ENCODE measurements at regions not wholly inside any gene's neighbourhood (a gene's known extent, or its start where the extent isn't known, plus 50 kb on each side); places are given as distances from the start of the nearest gene placed in this dataset.

- ChIA-PET CTCF (no interaction called here), POLR2A (no interaction called here)
- H3K4me3 Mint-ChIP-seq: no peak overlapping the region
- peaks cover 24% of the 10 kb centered on the region for H3K27me3 Mint-ChIP-seq
- no peak overlapping the region for H3K4me3 ChIP-seq (ENCODE audit: control extremely low read depth in 1 of 5, extremely low read depth in 1 of 5, insufficient read depth in 1 of 5, low read depth in 2 of 5, low read length in 4 of 5)
- no peak overlapping the region for H3K4me2 ChIP-seq (replicated peaks; ENCODE audit: low read depth, low read length, poor library complexity, severe bottlenecking)
- H3K9me3 ChIP-seq (ENCODE audit: control extremely low read depth in 1 of 3, control insufficient read depth in 2 of 3, insufficient read depth in 1 of 3, low read length in 2 of 3): peaks cover 0 to 24% (median 0%) of the 10 kb centered on the region in 3 donors
- TF ChIP-seq CTCF (IDR thresholded peaks at IDR 0.05): no peak
- no peak for TF ChIP-seq EZH2 (IDR thresholded peaks at IDR 0.05; ENCODE audit: borderline replicate concordance, insufficient read depth, low read depth, low read length, poor library complexity, severe bottlenecking)
- H2AFZ ChIP-seq (ENCODE audit: insufficient read depth, low read depth, low read length, poor library complexity, severe bottlenecking): no peak overlapping the region
- H3K9me3 Mint-ChIP-seq (ENCODE audit: insufficient read depth): peaks cover 7% of the 10 kb centered on the region
- no peaks in the 10 kb centered on the region for H3K79me2 ChIP-seq (ENCODE audit: control insufficient read depth, insufficient read depth, low read length)
- H4K20me1 ChIP-seq (ENCODE audit: control insufficient read depth, insufficient read depth, low read length, poor library complexity, severe bottlenecking): no peaks in the 10 kb centered on the region
- no peak overlapping the region for H3K27ac Mint-ChIP-seq
- intact Hi-C loops (cut with micrococcal nuclease): no loop called here
- H3K27me3 ChIP-seq (replicated peaks in 1 of 4; ENCODE audit: control extremely low read depth in 1 of 4, control insufficient read depth in 3 of 4, insufficient read depth in 4 of 4, low read length in 3 of 4): peaks cover 0 to 4% (median 0%) of the 10 kb centered on the region in 4 experiments
- ATAC-seq (ENCODE audit: low read depth): no peak
- WGBS (ENCODE audit: insufficient coverage): 92% methylated on average over 5 of the region's 6 CpGs
- H3K27ac ChIP-seq (ENCODE audit: low read length in 2 of 2): no peak overlapping the region
- no peak for DNase-seq
- H3K4me1 Mint-ChIP-seq: no peaks in the 10 kb centered on the region
- no peaks in the 10 kb centered on the region for H3K36me3 ChIP-seq (replicated peaks in 1 of 2; ENCODE audit: control extremely low read depth in 1 of 2, control insufficient read depth in 1 of 2, extremely low read depth in 1 of 2, insufficient read depth in 2 of 2, low read length in 1 of 2)
- H3K4me1 ChIP-seq (ENCODE audit: control insufficient read depth in 2 of 2, insufficient read depth in 2 of 2, low read length in 2 of 2): no peaks in the 10 kb centered on the region
- no peak overlapping the region for H3K9ac ChIP-seq (ENCODE audit: low read length)
These were observed 75.8 kb upstream of the ZNF469 start for GRCh38 chr16:88306860-88307545.

- WGBS (ENCODE audit: insufficient coverage): 93% methylated on average over 3 of the region's 5 CpGs
- Histone ChIP-seq H3K79me2 (ENCODE audit: control insufficient read depth, insufficient read depth, low read length) (no peaks in the 10 kb centered on the region), H3K4me3 (ENCODE audit: control extremely low read depth in 1 of 5, extremely low read depth in 1 of 5, insufficient read depth in 1 of 5, low read depth in 2 of 5, low read length in 4 of 5) (no peak overlapping the region), H3K36me3 (replicated peaks in 1 of 2; ENCODE audit: control extremely low read depth in 1 of 2, control insufficient read depth in 1 of 2, extremely low read depth in 1 of 2, insufficient read depth in 2 of 2, low read length in 1 of 2) (no peaks in the 10 kb centered on the region), H3K27me3 (replicated peaks in 1 of 4; ENCODE audit: control extremely low read depth in 1 of 4, control insufficient read depth in 3 of 4, insufficient read depth in 4 of 4, low read length in 3 of 4) (peaks cover 0 to 4% (median 0%) of the 10 kb centered on the region in 4 experiments), H3K4me2 (replicated peaks; ENCODE audit: low read depth, low read length, poor library complexity, severe bottlenecking) (no peak overlapping the region), H3K9me3 (ENCODE audit: control extremely low read depth in 1 of 3, control insufficient read depth in 2 of 3, insufficient read depth in 1 of 3, low read length in 2 of 3) (peaks cover 0 to 18% (median 0%) of the 10 kb centered on the region in 3 donors), H3K4me1 (ENCODE audit: control insufficient read depth in 2 of 2, insufficient read depth in 2 of 2, low read length in 2 of 2) (no peaks in the 10 kb centered on the region), H2AFZ (ENCODE audit: insufficient read depth, low read depth, low read length, poor library complexity, severe bottlenecking) (no peak overlapping the region), H3K27ac (ENCODE audit: low read length in 2 of 2) (no peak overlapping the region), H3K9ac (ENCODE audit: low read length) (no peak overlapping the region), H4K20me1 (ENCODE audit: control insufficient read depth, insufficient read depth, low read length, poor library complexity, severe bottlenecking) (no peaks in the 10 kb centered on the region)
- peaks cover 19% of the 10 kb centered on the region for H3K27me3 Mint-ChIP-seq
- H3K9me3 Mint-ChIP-seq (ENCODE audit: insufficient read depth): peaks cover 13% of the 10 kb centered on the region
- CTCF ChIA-PET: no interaction called here
- no peaks in the 10 kb centered on the region for H3K4me1 Mint-ChIP-seq
- TF ChIP-seq EZH2 (IDR thresholded peaks at IDR 0.05; ENCODE audit: borderline replicate concordance, insufficient read depth, low read depth, low read length, poor library complexity, severe bottlenecking): no peak
- TF ChIP-seq CTCF (IDR thresholded peaks at IDR 0.05): no peak
- H3K4me3 Mint-ChIP-seq: no peak overlapping the region
- intact Hi-C loops (cut with micrococcal nuclease): no loop called here
- DNase-seq (no peak), ATAC-seq (ENCODE audit: low read depth) (no peak)
- H3K27ac Mint-ChIP-seq: no peak overlapping the region
- POLR2A ChIA-PET: no interaction called here
These were observed 74.2 kb upstream of the ZNF469 start for GRCh38 chr16:88308441-88309173.
